ENCODE measurements at regions not wholly inside any gene's neighbourhood (a gene's known extent, or its start where the extent isn't known, plus 50 kb on each side); places are given as distances from the start of the nearest gene placed in this dataset.
"Not testable (repeated sequence)": the region's sequence is repeated elsewhere in the genome, so short reads cannot be mapped to it uniquely, and the experiment has no call there.

DNA sequence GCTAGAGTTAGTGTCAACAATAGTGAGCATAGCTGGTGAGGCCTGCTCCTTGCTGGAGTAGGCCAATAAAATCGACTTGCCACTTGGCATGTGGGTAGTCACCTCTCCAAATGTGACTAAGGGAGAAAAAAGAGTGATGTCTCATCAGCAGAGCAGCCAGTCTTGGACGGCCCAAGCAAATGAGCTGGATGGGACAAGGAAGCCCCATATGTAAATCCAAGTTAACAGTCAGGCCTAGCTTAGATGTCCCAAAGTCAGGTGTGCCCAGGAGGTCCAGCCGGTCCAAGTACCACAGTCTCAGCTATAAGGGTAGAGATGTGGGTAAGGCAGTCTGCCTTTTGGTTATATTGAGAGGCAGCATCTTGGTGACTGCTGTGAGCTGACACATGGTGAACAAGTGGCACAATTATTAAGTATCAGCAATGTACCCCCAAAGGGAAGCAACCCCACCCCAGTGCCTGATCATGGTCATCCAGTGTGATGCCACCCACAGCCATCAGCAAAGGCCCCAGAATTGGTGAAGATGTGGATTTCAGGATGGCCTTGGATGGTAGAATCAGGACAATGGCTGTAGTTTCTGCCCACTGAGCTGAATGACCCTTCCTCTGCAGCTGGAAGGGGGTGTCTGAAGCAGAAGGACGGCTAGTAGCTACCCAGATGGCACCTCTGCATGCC lies 83.4 kb downstream of the TNFRSF13B start:
- TF ChIP-seq, protein P1, sequence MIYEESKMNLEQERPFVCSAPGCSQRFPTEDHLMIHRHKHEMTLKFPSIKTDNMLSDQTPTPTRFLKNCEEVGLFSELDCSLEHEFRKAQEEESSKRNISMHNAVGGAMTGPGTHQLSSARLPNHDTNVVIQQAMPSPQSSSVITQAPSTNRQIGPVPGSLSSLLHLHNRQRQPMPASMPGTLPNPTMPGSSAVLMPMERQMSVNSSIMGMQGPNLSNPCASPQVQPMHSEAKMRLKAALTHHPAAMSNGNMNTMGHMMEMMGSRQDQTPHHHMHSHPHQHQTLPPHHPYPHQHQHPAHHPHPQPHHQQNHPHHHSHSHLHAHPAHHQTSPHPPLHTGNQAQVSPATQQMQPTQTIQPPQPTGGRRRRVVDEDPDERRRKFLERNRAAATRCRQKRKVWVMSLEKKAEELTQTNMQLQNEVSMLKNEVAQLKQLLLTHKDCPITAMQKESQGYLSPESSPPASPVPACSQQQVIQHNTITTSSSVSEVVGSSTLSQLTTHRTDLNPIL (CRISPR knock-in tag; IDR thresholded peaks at IDR 0.05; ENCODE audit: low read depth): no peak
- no peak for TF ChIP-seq ARNTL (CRISPR knock-in tag; IDR thresholded peaks at IDR 0.05; ENCODE audit: borderline replicate concordance, low read depth)
- no peak for TF ChIP-seq SNAI2 (CRISPR knock-in tag; IDR thresholded peaks at IDR 0.05)
- TF ChIP-seq GLIS3 (CRISPR knock-in tag; IDR thresholded peaks at IDR 0.05): no peak

DNA sequence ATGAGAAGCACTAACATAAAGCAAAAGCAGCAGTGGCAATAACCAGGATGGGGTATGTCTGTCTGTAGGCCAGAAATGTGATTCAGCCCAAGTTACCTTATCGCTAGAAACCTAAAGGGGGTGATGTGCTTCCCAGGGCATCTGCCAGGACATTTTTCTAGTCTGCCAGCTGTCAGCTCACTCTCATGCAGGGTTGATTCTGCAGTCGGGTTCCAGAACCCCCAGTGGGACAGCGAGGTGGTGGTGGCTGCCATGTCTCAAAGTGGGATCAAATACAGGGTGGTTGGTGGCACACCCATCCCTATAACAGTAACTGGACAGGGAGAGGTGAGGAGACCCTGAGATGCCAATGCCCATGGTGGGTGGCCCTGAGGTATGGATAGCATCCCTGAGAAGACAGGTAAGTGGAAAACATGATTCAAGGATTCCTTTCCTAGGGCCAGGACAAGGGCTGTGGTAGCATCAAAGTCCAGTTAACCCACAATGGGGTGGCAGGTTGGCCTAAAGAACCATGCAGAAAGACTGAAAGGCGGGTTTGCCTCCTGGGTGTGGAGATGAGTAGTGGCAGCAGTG lies 84.3 kb downstream of the TNFRSF13B start:
- ATAC-seq: no peak
- TF ChIP-seq CSRNP3 (CRISPR knock-in tag; IDR thresholded peaks at IDR 0.05): no peak
- TF ChIP-seq ZFP30 (CRISPR knock-in tag; IDR thresholded peaks at IDR 0.05): no peak
- no peak for TF ChIP-seq SNAI2 (CRISPR knock-in tag; IDR thresholded peaks at IDR 0.05)
- TF ChIP-seq ZNF70 (CRISPR knock-in tag; IDR thresholded peaks at IDR 0.05): no peak
- no peak for TF ChIP-seq BACH2 (CRISPR knock-in tag; IDR thresholded peaks at IDR 0.05; ENCODE audit: borderline replicate concordance)
- TF ChIP-seq ZFP3 (CRISPR knock-in tag; IDR thresholded peaks at IDR 0.05): no peak
- no peak for TF ChIP-seq ESRRG (CRISPR knock-in tag; IDR thresholded peaks at IDR 0.05)
- TF ChIP-seq CSDC2 (CRISPR knock-in tag; IDR thresholded peaks at IDR 0.05): no peak
- TF ChIP-seq, protein P1 (CRISPR knock-in tag; IDR thresholded peaks at IDR 0.05; ENCODE audit: low read depth): no peak
- no peak for TF ChIP-seq POU6F1 (CRISPR knock-in tag; IDR thresholded peaks at IDR 0.05; ENCODE audit: borderline replicate concordance, low read depth)
- no peak for TF ChIP-seq PPARA (CRISPR knock-in tag; IDR thresholded peaks at IDR 0.05; ENCODE audit: borderline replicate concordance)
- TF ChIP-seq ISL1 (CRISPR knock-in tag; IDR thresholded peaks at IDR 0.05): no peak
- TF ChIP-seq TSHZ2 (CRISPR knock-in tag; IDR thresholded peaks at IDR 0.05): no peak
- TF ChIP-seq GLIS3 (CRISPR knock-in tag; IDR thresholded peaks at IDR 0.05): no peak
- no peak for TF ChIP-seq ZNF8 (CRISPR knock-in tag; IDR thresholded peaks at IDR 0.05)

More for the DNA sequence above, 83.4 kb downstream of the TNFRSF13B start:
- no peak for ATAC-seq

DNA sequence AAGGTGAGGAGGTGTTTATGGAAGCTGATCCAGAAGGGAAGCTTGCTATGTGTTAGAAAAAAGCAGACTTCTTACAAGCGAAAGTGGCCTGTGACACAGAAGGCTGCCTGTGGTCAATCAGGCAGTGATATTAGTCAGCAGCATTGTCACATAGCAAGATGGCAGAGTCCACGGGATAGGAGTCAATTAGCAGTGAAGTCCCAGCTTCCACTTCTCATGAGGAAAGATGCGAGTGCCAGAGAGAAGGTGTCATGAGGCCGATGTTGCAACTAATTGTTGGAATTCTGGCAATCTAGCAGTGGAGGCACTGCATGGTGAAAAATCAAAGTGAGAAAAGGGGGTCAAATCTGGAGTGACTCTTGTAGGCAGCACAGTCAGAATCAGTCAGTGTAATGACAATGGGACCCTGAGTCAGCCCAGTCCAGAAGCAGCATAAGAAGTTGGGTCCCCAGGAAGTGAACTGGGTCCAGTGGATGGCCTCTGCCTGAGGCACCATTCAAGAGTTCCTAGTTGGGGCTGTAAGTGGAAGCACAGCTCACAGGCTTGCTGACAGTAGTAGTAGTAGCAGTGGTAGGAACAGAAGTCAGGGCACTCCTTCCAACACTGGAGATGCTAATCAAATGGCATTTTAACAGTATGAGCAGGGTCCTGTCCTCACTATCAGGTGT lies 85.1 kb downstream of the TNFRSF13B start:
- TF ChIP-seq TOX (CRISPR knock-in tag; IDR thresholded peaks at IDR 0.05; ENCODE audit: borderline replicate concordance) (no peak), ZC3H10 (CRISPR knock-in tag; IDR thresholded peaks at IDR 0.05) (no peak), CSDC2 (CRISPR knock-in tag; IDR thresholded peaks at IDR 0.05) (no peak), ZNF8 (CRISPR knock-in tag; IDR thresholded peaks at IDR 0.05) (no peak), PPARA (CRISPR knock-in tag; IDR thresholded peaks at IDR 0.05; ENCODE audit: borderline replicate concordance) (no peak), SNAI2 (CRISPR knock-in tag; IDR thresholded peaks at IDR 0.05) (no peak), ESRRG (CRISPR knock-in tag; IDR thresholded peaks at IDR 0.05) (no peak), ZNF70 (CRISPR knock-in tag; IDR thresholded peaks at IDR 0.05) (no peak)
- ATAC-seq: no peak

GRCh38 chr17:16885204-16885603 lies 86.7 kb downstream of the TNFRSF13B start:
- ATAC-seq: not testable (repeated sequence)

GRCh38 chr17:16882926-16883265 lies 89.0 kb downstream of the TNFRSF13B start:
- not testable (repeated sequence) for ATAC-seq

Measured in SK-N-SH treated with all-trans-retinoic acid at 6 μM for 48 hours (cell line).